WTC11 (cell line): ENCODE measurements at regions not wholly inside any gene's neighbourhood (a gene's known extent, or its start where the extent isn't known, plus 50 kb on each side); places are given as distances from the start of the nearest gene placed in this dataset.

Experiments
- ESRRA ChIP-seq: sonication (generic); formaldehyde crosslinking; IDR thresholded peaks from 2 replicates; pipeline ENCODE4 v1.8.1; 2022; ENCODE audit warnings: mild to moderate bottlenecking, missing genetic modification reagents, borderline replicate concordance
- HMGA2 ChIP-seq: fragments of 250-450 bp; sonication (Bioruptor Pico); IDR thresholded peaks from 2 replicates; pipeline ENCODE4 v1.4.0; 2021; ENCODE audit warnings: mild to moderate bottlenecking, moderate library complexity
- NFYB ChIP-seq: sonication (generic); formaldehyde crosslinking; conservative IDR thresholded peaks from 2 replicates; pipeline ENCODE4 v1.8.0; 2022; ENCODE audit warnings: low read depth, missing genetic modification reagents
- SOX15 ChIP-seq: fragments of 250-450 bp; sonication (Bioruptor Pico); IDR thresholded peaks from 2 replicates; pipeline ENCODE4 v1.9.0; 2021; ENCODE audit warnings: mild to moderate bottlenecking
- ZNF232 ChIP-seq: sonication (generic); formaldehyde crosslinking; IDR thresholded peaks from 2 replicates; pipeline ENCODE4 v1.8.0; 2022; ENCODE audit warnings: mild to moderate bottlenecking, missing genetic modification reagents
- ZNF671 ChIP-seq: fragments of 250-450 bp; sonication (Bioruptor Pico); IDR thresholded peaks from 2 replicates; pipeline ENCODE4 v1.8.0; 2021; ENCODE audit warnings: mild to moderate bottlenecking
- TF ChIP-seq, protein P1 (sequence below): fragments of 200-600 bp; IDR thresholded peaks from 2 replicates; pipeline ENCODE4 v1.8.0; 2022; ENCODE audit warnings: antibody characterized with exemption
- TF ChIP-seq, protein P2 (sequence below): sonication (generic); formaldehyde crosslinking; IDR thresholded peaks from 2 replicates; pipeline ENCODE4 v1.8.0; 2022; ENCODE audit warnings: mild to moderate bottlenecking, missing genetic modification reagents
- TF ChIP-seq, protein P3 (sequence below): sonication (generic); formaldehyde crosslinking; IDR thresholded peaks from 2 replicates; pipeline ENCODE4 v1.8.1; 2022; ENCODE audit warnings: low read depth, missing genetic modification reagents, borderline replicate concordance
- TF ChIP-seq, protein P4 (sequence below): sonication (generic); formaldehyde crosslinking; IDR thresholded peaks from 2 replicates; pipeline ENCODE4 v1.8.0; 2023; ENCODE audit warnings: mild to moderate bottlenecking, missing genetic modification reagents
- TF ChIP-seq, protein P5 (sequence below): sonication (generic); formaldehyde crosslinking; conservative IDR thresholded peaks from 2 replicates; pipeline ENCODE4 v1.8.1; 2022; ENCODE audit warnings: mild to moderate bottlenecking, missing genetic modification reagents

DNA sequence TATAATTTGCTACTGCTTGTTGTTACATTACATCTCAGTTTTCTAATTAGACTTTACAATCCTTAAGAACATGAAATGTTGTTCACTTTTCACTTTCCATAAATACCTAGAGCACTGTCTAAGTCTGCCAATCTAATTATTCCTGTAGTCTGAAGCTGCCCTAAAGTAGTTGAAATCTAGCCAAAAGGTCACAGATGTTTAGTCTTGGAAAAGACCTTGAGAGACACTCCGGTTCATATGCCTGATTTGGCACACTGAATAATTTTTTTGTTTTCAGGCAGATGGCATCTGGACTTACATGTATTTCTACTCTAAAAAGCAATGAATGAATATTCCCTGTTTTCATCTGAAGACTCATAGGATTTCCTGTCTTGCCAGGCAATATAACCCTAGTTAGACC lies 359.1 kb downstream of the ANKRD7 start:
- TF ChIP-seq, protein P1, sequence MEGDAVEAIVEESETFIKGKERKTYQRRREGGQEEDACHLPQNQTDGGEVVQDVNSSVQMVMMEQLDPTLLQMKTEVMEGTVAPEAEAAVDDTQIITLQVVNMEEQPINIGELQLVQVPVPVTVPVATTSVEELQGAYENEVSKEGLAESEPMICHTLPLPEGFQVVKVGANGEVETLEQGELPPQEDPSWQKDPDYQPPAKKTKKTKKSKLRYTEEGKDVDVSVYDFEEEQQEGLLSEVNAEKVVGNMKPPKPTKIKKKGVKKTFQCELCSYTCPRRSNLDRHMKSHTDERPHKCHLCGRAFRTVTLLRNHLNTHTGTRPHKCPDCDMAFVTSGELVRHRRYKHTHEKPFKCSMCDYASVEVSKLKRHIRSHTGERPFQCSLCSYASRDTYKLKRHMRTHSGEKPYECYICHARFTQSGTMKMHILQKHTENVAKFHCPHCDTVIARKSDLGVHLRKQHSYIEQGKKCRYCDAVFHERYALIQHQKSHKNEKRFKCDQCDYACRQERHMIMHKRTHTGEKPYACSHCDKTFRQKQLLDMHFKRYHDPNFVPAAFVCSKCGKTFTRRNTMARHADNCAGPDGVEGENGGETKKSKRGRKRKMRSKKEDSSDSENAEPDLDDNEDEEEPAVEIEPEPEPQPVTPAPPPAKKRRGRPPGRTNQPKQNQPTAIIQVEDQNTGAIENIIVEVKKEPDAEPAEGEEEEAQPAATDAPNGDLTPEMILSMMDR: no peak
- TF ChIP-seq ZNF232 (no peak), SOX15 (CRISPR knock-in tag) (no peak), ZNF671 (CRISPR knock-in tag) (no peak), HMGA2 (CRISPR knock-in tag) (no peak), ESRRA (CRISPR knock-in tag) (no peak), NFYB (CRISPR knock-in tag) (no peak)
- TF ChIP-seq, protein P2, sequence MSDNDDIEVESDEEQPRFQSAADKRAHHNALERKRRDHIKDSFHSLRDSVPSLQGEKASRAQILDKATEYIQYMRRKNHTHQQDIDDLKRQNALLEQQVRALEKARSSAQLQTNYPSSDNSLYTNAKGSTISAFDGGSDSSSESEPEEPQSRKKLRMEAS: no peak
- TF ChIP-seq, protein P3, sequence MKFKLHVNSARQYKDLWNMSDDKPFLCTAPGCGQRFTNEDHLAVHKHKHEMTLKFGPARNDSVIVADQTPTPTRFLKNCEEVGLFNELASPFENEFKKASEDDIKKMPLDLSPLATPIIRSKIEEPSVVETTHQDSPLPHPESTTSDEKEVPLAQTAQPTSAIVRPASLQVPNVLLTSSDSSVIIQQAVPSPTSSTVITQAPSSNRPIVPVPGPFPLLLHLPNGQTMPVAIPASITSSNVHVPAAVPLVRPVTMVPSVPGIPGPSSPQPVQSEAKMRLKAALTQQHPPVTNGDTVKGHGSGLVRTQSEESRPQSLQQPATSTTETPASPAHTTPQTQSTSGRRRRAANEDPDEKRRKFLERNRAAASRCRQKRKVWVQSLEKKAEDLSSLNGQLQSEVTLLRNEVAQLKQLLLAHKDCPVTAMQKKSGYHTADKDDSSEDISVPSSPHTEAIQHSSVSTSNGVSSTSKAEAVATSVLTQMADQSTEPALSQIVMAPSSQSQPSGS (CRISPR knock-in tag): no peak
- TF ChIP-seq, protein P4, sequence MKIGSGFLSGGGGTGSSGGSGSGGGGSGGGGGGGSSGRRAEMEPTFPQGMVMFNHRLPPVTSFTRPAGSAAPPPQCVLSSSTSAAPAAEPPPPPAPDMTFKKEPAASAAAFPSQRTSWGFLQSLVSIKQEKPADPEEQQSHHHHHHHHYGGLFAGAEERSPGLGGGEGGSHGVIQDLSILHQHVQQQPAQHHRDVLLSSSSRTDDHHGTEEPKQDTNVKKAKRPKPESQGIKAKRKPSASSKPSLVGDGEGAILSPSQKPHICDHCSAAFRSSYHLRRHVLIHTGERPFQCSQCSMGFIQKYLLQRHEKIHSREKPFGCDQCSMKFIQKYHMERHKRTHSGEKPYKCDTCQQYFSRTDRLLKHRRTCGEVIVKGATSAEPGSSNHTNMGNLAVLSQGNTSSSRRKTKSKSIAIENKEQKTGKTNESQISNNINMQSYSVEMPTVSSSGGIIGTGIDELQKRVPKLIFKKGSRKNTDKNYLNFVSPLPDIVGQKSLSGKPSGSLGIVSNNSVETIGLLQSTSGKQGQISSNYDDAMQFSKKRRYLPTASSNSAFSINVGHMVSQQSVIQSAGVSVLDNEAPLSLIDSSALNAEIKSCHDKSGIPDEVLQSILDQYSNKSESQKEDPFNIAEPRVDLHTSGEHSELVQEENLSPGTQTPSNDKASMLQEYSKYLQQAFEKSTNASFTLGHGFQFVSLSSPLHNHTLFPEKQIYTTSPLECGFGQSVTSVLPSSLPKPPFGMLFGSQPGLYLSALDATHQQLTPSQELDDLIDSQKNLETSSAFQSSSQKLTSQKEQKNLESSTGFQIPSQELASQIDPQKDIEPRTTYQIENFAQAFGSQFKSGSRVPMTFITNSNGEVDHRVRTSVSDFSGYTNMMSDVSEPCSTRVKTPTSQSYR (CRISPR knock-in tag): no peak
- TF ChIP-seq, protein P5, sequence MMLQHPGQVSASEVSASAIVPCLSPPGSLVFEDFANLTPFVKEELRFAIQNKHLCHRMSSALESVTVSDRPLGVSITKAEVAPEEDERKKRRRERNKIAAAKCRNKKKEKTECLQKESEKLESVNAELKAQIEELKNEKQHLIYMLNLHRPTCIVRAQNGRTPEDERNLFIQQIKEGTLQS: no peak
